ENCODE measurements at regions not wholly inside any gene's neighbourhood (a gene's known extent, or its start where the extent isn't known, plus 50 kb on each side); places are given as distances from the start of the nearest gene placed in this dataset.

DNA sequence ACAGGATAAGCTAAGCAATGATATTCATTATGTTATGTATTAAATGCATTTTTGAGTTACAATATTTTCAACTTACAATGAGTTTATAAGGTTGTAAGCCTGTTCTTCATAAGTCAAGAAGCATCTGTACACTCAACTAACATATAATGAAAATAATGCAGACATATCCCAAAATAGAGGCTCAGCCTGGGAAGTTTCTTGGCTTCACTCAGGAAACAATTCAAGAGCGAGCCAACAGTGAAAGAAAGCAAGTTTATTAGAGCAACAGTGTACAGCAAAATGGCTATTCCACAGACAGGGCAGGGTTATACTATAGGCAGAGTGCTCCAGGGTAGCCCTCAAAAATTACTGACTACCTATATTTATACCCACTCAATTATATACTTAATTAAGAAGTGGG is 1581.8 kb downstream of the HACE1 start:
- TF ChIP-seq RAD21 (IDR thresholded peaks at IDR 0.05; ENCODE audit: low read depth) (no peak), EP300 (IDR thresholded peaks at IDR 0.05; ENCODE audit: borderline replicate concordance) (no peak), CEBPB (IDR thresholded peaks at IDR 0.05) (no peak), TAF1 (IDR thresholded peaks at IDR 0.05; ENCODE audit: low read depth) (no peak), YY1 (IDR thresholded peaks at IDR 0.05; ENCODE audit: low read depth) (no peak), TCF12 (IDR thresholded peaks at IDR 0.05; ENCODE audit: low read depth) (no peak), NFIC (IDR thresholded peaks at IDR 0.05) (no peak), CREB1 (IDR thresholded peaks at IDR 0.05; ENCODE audit: low read depth) (no peak), FOXM1 (IDR thresholded peaks at IDR 0.05; ENCODE audit: borderline replicate concordance, low read depth) (no peak)
- TF ChIP-seq, protein P1, sequence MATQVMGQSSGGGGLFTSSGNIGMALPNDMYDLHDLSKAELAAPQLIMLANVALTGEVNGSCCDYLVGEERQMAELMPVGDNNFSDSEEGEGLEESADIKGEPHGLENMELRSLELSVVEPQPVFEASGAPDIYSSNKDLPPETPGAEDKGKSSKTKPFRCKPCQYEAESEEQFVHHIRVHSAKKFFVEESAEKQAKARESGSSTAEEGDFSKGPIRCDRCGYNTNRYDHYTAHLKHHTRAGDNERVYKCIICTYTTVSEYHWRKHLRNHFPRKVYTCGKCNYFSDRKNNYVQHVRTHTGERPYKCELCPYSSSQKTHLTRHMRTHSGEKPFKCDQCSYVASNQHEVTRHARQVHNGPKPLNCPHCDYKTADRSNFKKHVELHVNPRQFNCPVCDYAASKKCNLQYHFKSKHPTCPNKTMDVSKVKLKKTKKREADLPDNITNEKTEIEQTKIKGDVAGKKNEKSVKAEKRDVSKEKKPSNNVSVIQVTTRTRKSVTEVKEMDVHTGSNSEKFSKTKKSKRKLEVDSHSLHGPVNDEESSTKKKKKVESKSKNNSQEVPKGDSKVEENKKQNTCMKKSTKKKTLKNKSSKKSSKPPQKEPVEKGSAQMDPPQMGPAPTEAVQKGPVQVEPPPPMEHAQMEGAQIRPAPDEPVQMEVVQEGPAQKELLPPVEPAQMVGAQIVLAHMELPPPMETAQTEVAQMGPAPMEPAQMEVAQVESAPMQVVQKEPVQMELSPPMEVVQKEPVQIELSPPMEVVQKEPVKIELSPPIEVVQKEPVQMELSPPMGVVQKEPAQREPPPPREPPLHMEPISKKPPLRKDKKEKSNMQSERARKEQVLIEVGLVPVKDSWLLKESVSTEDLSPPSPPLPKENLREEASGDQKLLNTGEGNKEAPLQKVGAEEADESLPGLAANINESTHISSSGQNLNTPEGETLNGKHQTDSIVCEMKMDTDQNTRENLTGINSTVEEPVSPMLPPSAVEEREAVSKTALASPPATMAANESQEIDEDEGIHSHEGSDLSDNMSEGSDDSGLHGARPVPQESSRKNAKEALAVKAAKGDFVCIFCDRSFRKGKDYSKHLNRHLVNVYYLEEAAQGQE (IDR thresholded peaks at IDR 0.05; ENCODE audit: low read depth): no peak
- TF ChIP-seq, protein P2, sequence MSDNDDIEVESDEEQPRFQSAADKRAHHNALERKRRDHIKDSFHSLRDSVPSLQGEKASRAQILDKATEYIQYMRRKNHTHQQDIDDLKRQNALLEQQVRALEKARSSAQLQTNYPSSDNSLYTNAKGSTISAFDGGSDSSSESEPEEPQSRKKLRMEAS (IDR thresholded peaks at IDR 0.05): no peak
- TF ChIP-seq, protein P3, sequence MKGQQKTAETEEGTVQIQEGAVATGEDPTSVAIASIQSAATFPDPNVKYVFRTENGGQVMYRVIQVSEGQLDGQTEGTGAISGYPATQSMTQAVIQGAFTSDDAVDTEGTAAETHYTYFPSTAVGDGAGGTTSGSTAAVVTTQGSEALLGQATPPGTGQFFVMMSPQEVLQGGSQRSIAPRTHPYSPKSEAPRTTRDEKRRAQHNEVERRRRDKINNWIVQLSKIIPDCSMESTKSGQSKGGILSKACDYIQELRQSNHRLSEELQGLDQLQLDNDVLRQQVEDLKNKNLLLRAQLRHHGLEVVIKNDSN (IDR thresholded peaks at IDR 0.05): no peak

All from Ishikawa (cell line).